Renal cortex interstitium (tissue), 11 donors: ENCODE measurements at regions not wholly inside any gene's neighbourhood (a gene's known extent, or its start where the extent isn't known, plus 50 kb on each side); places are given as distances from the start of the nearest gene placed in this dataset.
A peak's percentile ranks its signal among the peaks of the same experiment; 100 is the strongest.

ENCODE experiments used
- DNase-seq, 11 donors: peaks; one replicate each; pipeline ENCODE4 v3.0.0-alpha.2; 2013; ENCODE audit warnings: low read depth in 9 of 11, low spot score in 4 of 11; ENCODE audit errors: extremely low read depth in 1 of 11

- no peak for DNase-seq
Observed at GRCh38 chr19:30712431-30713337, 340.5 kb downstream of the ZNF536 start.

- DNase-seq: no peak
Observed at GRCh38 chr19:30711826-30712225, 339.6 kb downstream of the ZNF536 start.

- peak in 2 of 11 donors; percentile 45 to 59 for DNase-seq
Observed at GRCh38 chr19:30711296-30711695, 339.1 kb downstream of the ZNF536 start.

GRCh38 chr19:30710721-30711120 is 338.5 kb downstream of the ZNF536 start:
- DNase-seq: no peak

GRCh38 chr19:30708416-30709178 is 336.4 kb downstream of the ZNF536 start:
- DNase-seq: no peak

- DNase-seq: no peak
Observed at GRCh38 chr19:30704771-30705330, 332.7 kb downstream of the ZNF536 start.

GRCh38 chr19:30703645-30704044 is 331.5 kb downstream of the ZNF536 start:
- no peak for DNase-seq

GRCh38 chr19:30701178-30701577 is 329.0 kb downstream of the ZNF536 start:
- no peak for DNase-seq

GRCh38 chr19:30699871-30700280 is 327.7 kb downstream of the ZNF536 start:
- no peak for DNase-seq

- DNase-seq: no peak
Observed at GRCh38 chr19:30696514-30696913, 324.3 kb downstream of the ZNF536 start.

GRCh38 chr19:30695171-30695875 is 323.1 kb downstream of the ZNF536 start:
- DNase-seq: no peak

- DNase-seq: no peak
Observed at GRCh38 chr19:30694156-30694755, 322.1 kb downstream of the ZNF536 start.

GRCh38 chr19:30692879-30693503 is 320.8 kb downstream of the ZNF536 start:
- DNase-seq: no peak

GRCh38 chr19:30692181-30692811 is 320.1 kb downstream of the ZNF536 start:
- DNase-seq: peak in 1 of 11 donors; percentile 26

GRCh38 chr19:30691819-30692166 is 319.6 kb downstream of the ZNF536 start:
- no peak for DNase-seq

GRCh38 chr19:30690935-30691818 is 319.0 kb downstream of the ZNF536 start:
- DNase-seq: no peak

GRCh38 chr19:30690525-30690924 is 318.3 kb downstream of the ZNF536 start:
- no peak for DNase-seq
